PC-3 (cell line): ENCODE measurements at regions not wholly inside any gene's neighbourhood (a gene's known extent, or its start where the extent isn't known, plus 50 kb on each side); places are given as distances from the start of the nearest gene placed in this dataset.

Experiments
- ATAC-seq: fragments of 200-7000 bp; cut with Tn5 transposase; 2 replicates; pipeline ENCODE4 v1.9.1; 2020; ENCODE audit warnings: mild to moderate bottlenecking, moderate library complexity
- BruUV-seq: library from RNA; stranded (reverse); fragments of 400-500 nt; replicated peaks from 2 replicates; lab custom pipeline; 2021; lab: Mats Ljungman, UMichigan
- CTCF ChIA-PET: fragments of 300-600 bp; sonication (Branson Sonifier 250); formaldehyde crosslinking; loops from one replicate; lab custom pipeline; 2022; ENCODE audit warnings: antibody characterized with exemption; lab: Charles Lee
- POLR2A ChIA-PET: fragments of 300-600 bp; sonication (Branson Sonifier 250); formaldehyde crosslinking; loops from one replicate; lab custom pipeline; 2022; ENCODE audit warnings: antibody characterized with exemption; ENCODE audit not compliant: unreplicated experiment; lab: Charles Lee
- DNase-seq: peaks from one replicate; pipeline ENCODE4 v3.0.0-alpha.2; 2015
- H2AFZ ChIP-seq: fragments of 300-600 bp; sonication (generic); 2 replicates; pipeline ENCODE4 v1.6.0; 2016; ENCODE audit warnings: antibody characterized with exemption, low read length
- H3F3A ChIP-seq: fragments of 300-600 bp; sonication (generic); one replicate; pipeline ENCODE4 v1.6.0; 2017; ENCODE audit warnings: antibody characterized with exemption, low read length, control low read depth, mild to moderate bottlenecking; ENCODE audit not compliant: unreplicated experiment
- H3K27ac ChIP-seq: fragments of 300-600 bp; sonication (generic); 2 replicates; pipeline ENCODE4 v1.5.1; 2016; ENCODE audit warnings: mild to moderate bottlenecking, low read length
- H3K27me3 ChIP-seq: fragments of 300-600 bp; sonication (generic); 2 replicates; pipeline ENCODE4 v1.6.1; 2016; ENCODE audit warnings: low read length, mixed read lengths
- H3K36me3 ChIP-seq: fragments of 300-600 bp; sonication (generic); 2 replicates; pipeline ENCODE4 v1.6.1; 2016; ENCODE audit warnings: low read depth, mixed run types, low read length, mixed read lengths
- H3K4me1 ChIP-seq: fragments of 300-600 bp; sonication (generic); 2 replicates; pipeline ENCODE4 v1.5.1; 2016; ENCODE audit warnings: low read length; ENCODE audit not compliant: insufficient read depth
- H3K4me2 ChIP-seq: fragments of 300-600 bp; sonication (generic); 2 replicates; pipeline ENCODE4 v1.6.0; 2016; ENCODE audit warnings: low read length
- H3K4me3 ChIP-seq: fragments of 300-600 bp; sonication (generic); 2 replicates; pipeline ENCODE4 v1.5.1; 2016; ENCODE audit warnings: mild to moderate bottlenecking, low read length, mixed read lengths
- H3K79me2 ChIP-seq: fragments of 300-600 bp; sonication (generic); 2 replicates; pipeline ENCODE4 v1.6.1; 2017; ENCODE audit warnings: low read length, mixed read lengths
- H3K9ac ChIP-seq: fragments of 300-600 bp; sonication (generic); 2 replicates; pipeline ENCODE4 v1.6.0; 2016; ENCODE audit warnings: mild to moderate bottlenecking, low read length
- H3K9me2 ChIP-seq: fragments of 300-600 bp; sonication (generic); replicated peaks from 2 replicates; pipeline ENCODE4 v1.6.1; 2016; ENCODE audit warnings: mixed run types, low read length, mixed read lengths
- H3K9me3 ChIP-seq: fragments of 300-600 bp; sonication (generic); 2 replicates; pipeline ENCODE4 v1.6.1; 2016; ENCODE audit warnings: low read length, mixed read lengths
- H4K20me1 ChIP-seq: fragments of 300-600 bp; sonication (generic); 2 replicates; pipeline ENCODE4 v1.6.1; 2016; ENCODE audit warnings: low read length, mixed read lengths
- CTCF ChIP-seq: fragments of 300-600 bp; sonication (generic); conservative IDR thresholded peaks from 2 replicates; pipeline ENCODE4 v1.5.1; 2017; ENCODE audit warnings: antibody characterized with exemption, low read depth, mild to moderate bottlenecking, low read length
- EZH2 ChIP-seq: fragments of 300-600 bp; sonication (generic); IDR thresholded peaks from one replicate; pipeline ENCODE4 v1.6.1; 2017; ENCODE audit warnings: antibody characterized with exemption, mild to moderate bottlenecking, low read length; ENCODE audit not compliant: unreplicated experiment
- EZH2phosphoT487 ChIP-seq: fragments of 300-600 bp; sonication (generic); IDR thresholded peaks from 2 replicates; pipeline ENCODE4 v1.6.1; 2018; ENCODE audit warnings: mild to moderate bottlenecking, antibody characterized with exemption, low read length, borderline replicate concordance
- intact Hi-C: fragments of 100-400 bp; cut with micrococcal nuclease; formaldehyde crosslinking; loops from 2 replicates; pipeline ENCODE4 v1.9.0; 2023

- no peak for DNase-seq
Measured at GRCh38 chr3:6165951-6166350, 695.0 kb upstream of the GRM7 start.

GRCh38 chr3:6168256-6168655 is 692.7 kb upstream of the GRM7 start:
- H3K9ac ChIP-seq: no peak overlapping the region
- H3K79me2 ChIP-seq: no peaks in the 10 kb centered on the region
- intact Hi-C loops: no loop called here
- H3K27ac ChIP-seq: no peak overlapping the region
- H2AFZ ChIP-seq: no peak overlapping the region
- no peaks in the 10 kb centered on the region; the same call in 1 of the 2 replicates for H3K9me3 ChIP-seq
- H3K9me2 ChIP-seq: no peaks in the 10 kb centered on the region
- DNase-seq: no peak
- TF ChIP-seq CTCF: no peak
- TF ChIP-seq EZH2phosphoT487: no peak
- no peak for TF ChIP-seq EZH2
- no peaks in the 10 kb centered on the region for H4K20me1 ChIP-seq
- H3K4me3 ChIP-seq: no peak overlapping the region
- H3F3A ChIP-seq: no peaks in the 10 kb centered on the region
- ChIA-PET CTCF (no interaction called here), POLR2A (no interaction called here)
- no peaks in the 10 kb centered on the region for H3K36me3 ChIP-seq
- 0 out of 2 replicates have a peak, but pooled peaks cover 8% of the 10 kb centered on the region for H3K27me3 ChIP-seq
- ATAC-seq: no peak
- BruUV-seq: no TSS peak
- no peak overlapping the region for H3K4me2 ChIP-seq
- no peaks in the 10 kb centered on the region for H3K4me1 ChIP-seq

More at GRCh38 chr3:6165951-6166350, 695.0 kb upstream of the GRM7 start:
- no peak for TF ChIP-seq EZH2phosphoT487
- TF ChIP-seq CTCF: no peak
- TF ChIP-seq EZH2: no peak
- H2AFZ ChIP-seq: no peak overlapping the region
- H3F3A ChIP-seq: no peaks in the 10 kb centered on the region
- H3K36me3 ChIP-seq: no peaks in the 10 kb centered on the region
- CTCF ChIA-PET: no interaction called here
- H3K27me3 ChIP-seq: 0 out of 2 replicates have a peak, but pooled peaks cover 8% of the 10 kb centered on the region
- intact Hi-C loops: no loop called here
- no peaks in the 10 kb centered on the region for H3K4me1 ChIP-seq
- no peak overlapping the region for H3K4me2 ChIP-seq
- H3K79me2 ChIP-seq: no peaks in the 10 kb centered on the region
- H3K9me3 ChIP-seq: peaks cover 4% of the 10 kb centered on the region; the same call in 1 of the 2 replicates
- H3K9me2 ChIP-seq: no peaks in the 10 kb centered on the region
- POLR2A ChIA-PET: no interaction called here
- H3K9ac ChIP-seq: no peak overlapping the region
- ATAC-seq: no peak
- no TSS peak for BruUV-seq
- no peak overlapping the region for H3K27ac ChIP-seq
- no peaks in the 10 kb centered on the region for H4K20me1 ChIP-seq
- H3K4me3 ChIP-seq: no peak overlapping the region

- H4K20me1 ChIP-seq: no peaks in the 10 kb centered on the region
- H3K4me3 ChIP-seq: no peak overlapping the region
- no peaks in the 10 kb centered on the region for H3K36me3 ChIP-seq
- no peaks in the 10 kb centered on the region for H3K4me1 ChIP-seq
- DNase-seq: no peak
- no peak for ATAC-seq
- intact Hi-C loops: no loop called here
- H2AFZ ChIP-seq: no peak overlapping the region
- TF ChIP-seq CTCF (no peak), EZH2 (no peak), EZH2phosphoT487 (no peak)
- no peaks in the 10 kb centered on the region for H3K9me3 ChIP-seq
- POLR2A ChIA-PET: no interaction called here
- no peak overlapping the region for H3K27ac ChIP-seq
- H3F3A ChIP-seq: no peaks in the 10 kb centered on the region
- H3K9ac ChIP-seq: no peak overlapping the region
- no TSS peak for BruUV-seq
- H3K27me3 ChIP-seq: no peaks in the 10 kb centered on the region
- CTCF ChIA-PET: no interaction called here
- no peaks in the 10 kb centered on the region for H3K9me2 ChIP-seq
- no peaks in the 10 kb centered on the region for H3K79me2 ChIP-seq
- H3K4me2 ChIP-seq: no peak overlapping the region
Measured at GRCh38 chr3:6172871-6173642, 687.9 kb upstream of the GRM7 start.
